ENCODE measurements at regions not wholly inside any gene's neighbourhood (a gene's known extent, or its start where the extent isn't known, plus 50 kb on each side); places are given as distances from the start of the nearest gene placed in this dataset.
"Not testable (repeated sequence)": the region's sequence is repeated elsewhere in the genome, so short reads cannot be mapped to it uniquely, and the experiment has no call there.

DNA sequence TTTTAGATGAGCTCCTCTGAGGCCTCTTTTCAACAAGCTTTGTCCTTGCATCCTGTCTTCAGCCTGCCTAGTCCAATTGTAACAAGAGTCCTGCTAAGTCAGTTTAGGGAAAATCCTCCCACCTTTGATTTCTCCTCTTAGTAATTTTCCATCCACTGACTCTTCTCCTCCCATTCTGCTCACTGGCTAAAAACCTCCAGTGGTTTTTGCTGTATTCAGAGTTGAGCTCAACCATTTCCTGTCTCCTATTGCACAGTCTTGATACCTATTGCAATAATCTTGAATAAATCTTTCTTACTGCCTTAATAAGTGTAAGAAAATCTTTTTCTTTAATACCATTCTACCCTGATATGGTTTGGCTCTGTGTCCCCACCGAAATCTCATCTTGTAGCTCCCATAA lies 117.8 kb upstream of the ENPP6 start:
- no peak for DNase-seq

DNA sequence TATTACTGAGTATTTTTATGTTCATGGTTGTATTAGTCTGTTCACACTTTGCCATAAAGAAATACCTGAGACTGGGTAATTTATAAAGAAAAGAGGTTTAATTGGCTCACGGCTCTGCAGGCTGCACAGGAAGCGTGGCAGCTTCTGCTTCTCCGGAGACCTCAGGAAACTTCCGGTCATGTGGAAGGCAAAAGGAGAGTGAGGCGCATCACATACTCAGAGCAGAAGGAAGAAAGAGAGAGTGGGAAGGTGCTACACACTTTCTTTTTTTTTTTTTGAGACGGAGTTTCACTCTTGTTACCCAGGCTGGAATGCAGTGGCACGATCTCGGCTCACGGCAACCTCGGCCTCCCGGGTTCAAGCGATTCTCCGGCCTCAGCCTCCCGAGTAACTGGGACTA lies 115.8 kb upstream of the ENPP6 start:
- DNase-seq, result not testable (repeated sequence)

DNA sequence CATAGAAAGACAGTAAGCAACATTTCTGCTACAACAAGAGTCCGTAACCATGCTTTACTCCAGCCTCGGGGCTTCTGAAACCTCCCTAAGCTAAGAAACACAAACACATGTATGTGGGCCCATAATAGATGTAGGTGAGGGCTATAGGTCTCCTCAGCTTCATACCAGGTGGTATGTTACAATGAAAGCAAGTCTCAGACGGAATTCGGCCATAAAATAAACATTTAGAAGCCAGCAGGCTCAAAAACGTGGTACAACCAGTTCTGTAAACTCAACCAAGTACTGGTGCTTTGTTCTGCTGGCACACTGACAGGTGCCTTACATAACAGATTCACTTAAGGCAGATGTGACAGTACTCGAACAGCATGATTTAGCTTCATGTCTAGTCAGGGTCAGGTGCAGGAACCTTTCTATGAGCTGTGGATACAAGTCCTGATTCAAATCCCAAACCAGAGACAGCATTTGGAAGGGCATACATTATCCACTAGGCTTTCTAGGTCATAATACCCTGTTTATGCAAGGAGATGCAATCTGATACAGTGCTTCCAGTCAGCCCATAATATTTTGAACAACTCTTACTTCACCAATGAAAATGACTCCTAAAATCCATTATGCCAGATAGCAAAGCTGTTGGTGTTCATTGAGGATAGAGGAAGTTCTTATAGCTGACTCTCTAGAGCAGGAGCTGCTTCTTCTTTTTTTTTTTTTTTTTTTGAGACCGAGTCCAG lies 113.8 kb upstream of the ENPP6 start:
- no peak for DNase-seq

DNA sequence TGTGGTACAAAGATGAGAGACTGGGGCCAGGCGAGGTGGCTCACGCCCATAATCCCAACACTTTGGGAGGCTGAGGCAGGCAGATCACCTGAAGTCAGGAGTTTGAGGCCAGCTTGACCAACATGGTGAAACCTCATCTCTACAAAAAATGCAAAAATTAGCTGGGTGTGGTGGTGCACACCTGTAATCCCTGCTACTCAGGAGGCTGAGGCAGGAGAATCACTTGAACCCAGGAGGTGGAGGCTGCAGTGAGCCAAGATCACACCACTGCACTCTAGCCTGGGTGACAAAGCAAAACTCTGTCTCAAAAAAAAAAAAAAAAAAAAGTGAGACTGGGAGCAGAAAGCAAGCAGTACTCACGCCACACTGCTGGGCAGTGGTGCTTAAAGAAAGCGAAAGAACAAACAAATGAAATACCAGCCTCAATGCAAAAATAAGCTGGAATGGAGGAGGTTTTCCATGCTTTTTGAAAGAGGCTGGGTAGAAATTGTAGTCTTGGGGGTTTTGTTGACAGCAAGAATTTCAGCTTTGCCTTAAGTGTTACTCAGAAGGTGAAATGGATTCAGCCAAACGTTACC lies 112.9 kb upstream of the ENPP6 start:
- DNase-seq, result not testable (repeated sequence)

DNA sequence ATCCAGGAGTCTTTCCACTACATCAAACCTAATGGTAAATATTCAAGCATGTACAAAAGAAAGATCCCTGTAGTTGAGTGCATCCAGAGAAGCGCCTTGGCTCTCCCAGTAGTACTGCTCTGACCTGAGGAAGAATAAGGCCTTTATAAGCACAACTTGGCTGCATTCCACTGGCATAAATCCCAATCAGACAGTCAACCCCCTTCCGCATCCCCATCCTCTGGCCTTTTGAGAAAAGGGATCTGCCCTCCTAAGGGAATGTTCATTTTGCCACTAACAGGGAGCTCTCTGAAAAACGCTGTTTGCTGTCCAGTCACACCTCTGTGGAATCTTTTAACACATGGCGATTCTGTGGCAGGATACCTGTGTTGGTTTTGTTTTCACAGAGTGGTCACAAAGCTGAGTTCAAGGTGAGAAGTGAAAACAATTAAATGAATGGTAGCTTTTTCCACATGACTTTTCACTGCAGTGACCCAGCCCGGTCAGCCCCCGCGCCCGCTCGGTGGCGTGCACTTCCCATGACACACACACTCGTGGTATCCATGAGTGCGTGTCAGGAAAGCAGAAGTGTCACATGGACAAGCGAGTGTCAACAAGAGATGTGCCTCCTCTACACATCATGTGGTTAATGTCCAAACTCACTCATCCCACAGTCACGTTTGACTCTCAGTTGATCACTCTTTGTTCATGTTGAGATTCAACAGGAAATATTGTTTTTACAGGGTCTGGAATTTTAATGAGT lies 112.2 kb upstream of the ENPP6 start:
- no peak for DNase-seq

DNA sequence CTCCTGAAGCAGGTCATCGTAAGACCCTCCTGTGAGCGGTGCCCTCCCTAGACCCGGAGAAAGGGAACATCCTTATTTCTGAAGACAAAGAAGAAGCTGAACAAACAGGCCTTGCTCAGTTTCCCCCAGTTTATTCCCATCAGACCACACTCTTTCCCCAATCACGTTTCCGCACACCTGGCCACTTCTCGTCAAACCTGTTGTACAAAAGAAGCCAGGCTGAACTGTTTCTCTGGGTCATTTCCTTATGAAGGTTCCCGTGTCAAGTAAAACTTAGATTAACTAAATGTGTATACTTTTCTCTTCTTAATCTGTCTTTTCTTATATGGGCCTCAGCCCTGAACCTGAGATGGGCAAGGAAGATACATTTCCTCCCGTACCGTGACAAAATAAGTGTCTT lies 111.6 kb upstream of the ENPP6 start:
- no peak for DNase-seq

DNA sequence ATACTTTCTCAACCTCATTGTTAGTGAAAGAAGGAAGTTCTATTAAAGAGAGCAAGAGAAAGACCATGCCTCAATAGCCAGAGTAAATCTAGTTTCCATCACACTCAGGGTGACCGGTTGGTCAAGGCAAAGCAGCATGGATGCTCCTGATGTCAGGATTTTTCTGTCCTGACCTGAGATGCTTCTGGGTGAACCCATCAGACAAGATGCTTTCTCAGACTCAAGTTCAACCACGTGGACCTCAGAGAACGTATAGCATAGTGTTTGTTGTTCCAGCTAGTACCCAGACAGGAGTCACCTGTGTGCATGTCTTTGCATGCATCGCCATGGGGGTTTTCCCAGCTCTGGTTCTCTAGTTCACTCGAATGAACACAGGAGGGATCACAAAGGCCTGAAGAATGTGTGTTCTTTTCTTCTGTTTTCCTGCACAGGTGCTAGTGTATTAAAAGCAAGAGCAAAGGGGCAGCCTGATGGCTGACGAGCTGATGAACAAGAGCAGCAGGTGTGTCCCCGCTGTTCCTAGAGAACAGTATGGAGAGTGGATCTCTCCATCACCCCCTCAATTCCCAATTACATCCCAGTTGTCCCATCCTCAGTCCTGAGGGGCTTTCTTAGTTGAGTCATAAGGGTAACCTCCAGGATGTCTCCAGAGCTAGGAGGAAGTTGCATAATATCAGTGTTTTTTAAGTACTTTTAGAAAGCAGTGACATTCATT lies 110.5 kb upstream of the ENPP6 start:
- DNase-seq, result peak; percentile 58

DNA sequence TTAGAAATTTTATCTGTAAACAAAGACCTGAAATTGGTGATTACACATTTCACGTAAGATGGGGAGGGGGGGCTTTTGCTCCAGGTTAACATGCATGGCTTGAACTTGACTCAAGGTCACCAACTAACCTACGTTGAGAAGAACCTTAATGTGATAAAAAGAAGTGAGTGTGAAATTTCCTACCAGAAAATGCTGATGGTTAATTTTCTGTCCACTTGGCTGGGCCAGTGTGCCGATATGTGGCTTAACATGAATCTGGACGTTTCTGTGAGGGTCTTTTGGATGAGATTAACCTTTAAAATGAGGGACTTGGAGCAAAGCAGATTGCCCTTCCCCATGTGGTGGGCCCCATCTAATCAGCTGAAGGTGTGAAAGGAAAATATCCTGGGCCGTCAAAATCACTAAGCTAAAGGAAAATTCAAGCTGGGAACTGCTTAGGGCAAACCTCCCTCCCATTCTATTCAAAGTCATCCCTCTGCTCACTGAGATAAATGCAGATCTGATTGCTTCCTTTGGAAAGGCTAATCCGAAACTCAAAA lies 107.3 kb upstream of the ENPP6 start:
- DNase-seq, result no peak

DNA sequence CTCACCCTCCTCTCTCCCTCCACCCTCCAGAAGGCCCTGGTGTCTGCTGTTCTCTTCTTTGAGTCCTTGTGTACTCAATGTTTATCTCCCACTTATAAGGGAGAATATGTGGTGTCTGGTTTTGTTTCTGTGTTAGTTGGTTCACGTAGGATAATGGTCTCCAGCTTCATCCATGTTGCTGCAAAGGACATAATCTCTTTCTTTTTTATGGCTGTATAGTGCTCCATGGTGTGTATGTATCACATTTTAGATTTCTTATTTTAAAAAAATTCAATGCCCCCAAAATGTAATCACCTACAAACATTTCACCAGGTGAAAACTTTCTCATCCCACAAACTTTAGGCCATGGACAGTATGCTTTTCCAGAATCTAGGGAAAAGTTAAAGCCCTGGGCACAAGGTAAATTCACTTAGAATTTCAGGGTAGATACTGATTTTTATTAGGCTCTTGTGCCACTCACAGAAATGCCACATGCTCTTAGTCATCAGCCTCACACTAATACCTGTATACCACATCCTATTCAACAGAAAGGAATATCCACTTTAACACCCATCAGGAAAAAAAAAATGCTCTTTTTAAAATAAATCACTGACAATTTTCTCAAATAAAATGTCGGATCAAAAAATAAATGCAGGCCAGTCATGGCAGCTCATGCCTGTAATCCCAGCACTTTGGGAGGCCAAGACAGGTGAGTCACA lies 104.8 kb upstream of the ENPP6 start:
- DNase-seq, result no peak

DNA sequence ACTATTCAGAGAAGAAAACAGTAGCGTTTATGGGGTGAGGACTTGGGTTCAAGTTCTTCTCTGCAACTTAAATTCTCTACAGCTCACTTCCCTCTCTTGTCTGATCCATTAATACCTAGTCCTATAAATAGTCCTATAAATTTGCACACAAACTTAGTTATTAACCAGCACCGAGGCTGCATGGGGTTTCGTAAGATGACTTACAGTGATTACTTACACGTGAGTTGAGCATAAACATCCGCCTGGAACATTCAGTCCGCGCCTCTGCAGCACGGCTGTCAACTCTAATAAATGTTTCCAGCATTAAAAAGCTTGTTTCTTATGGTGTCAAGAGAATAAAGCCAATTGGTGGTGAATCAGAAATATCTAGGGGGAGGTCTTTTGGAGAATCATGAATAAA lies 103.0 kb upstream of the ENPP6 start:
- DNase-seq, result no peak

DNA sequence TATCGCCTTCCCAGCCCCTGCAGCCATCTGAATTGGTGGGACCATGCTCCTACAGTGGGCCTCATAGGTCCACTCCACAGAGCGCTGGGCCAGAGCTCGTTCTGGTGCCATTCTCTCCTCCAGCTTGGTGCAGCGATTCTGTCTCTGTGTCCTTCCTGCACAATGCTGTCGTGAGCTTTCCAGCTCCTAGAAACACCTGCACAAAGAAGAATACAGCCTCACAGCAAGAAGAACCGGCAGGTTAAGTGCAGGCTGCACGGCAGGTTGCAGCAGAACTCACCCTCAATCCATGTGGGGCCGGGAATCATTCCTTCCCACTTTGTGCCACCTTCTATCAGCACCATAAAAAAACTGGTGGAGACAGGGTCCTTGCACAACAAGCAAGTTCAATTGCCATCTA lies 101.2 kb upstream of the ENPP6 start:
- DNase-seq, result no peak

DNA sequence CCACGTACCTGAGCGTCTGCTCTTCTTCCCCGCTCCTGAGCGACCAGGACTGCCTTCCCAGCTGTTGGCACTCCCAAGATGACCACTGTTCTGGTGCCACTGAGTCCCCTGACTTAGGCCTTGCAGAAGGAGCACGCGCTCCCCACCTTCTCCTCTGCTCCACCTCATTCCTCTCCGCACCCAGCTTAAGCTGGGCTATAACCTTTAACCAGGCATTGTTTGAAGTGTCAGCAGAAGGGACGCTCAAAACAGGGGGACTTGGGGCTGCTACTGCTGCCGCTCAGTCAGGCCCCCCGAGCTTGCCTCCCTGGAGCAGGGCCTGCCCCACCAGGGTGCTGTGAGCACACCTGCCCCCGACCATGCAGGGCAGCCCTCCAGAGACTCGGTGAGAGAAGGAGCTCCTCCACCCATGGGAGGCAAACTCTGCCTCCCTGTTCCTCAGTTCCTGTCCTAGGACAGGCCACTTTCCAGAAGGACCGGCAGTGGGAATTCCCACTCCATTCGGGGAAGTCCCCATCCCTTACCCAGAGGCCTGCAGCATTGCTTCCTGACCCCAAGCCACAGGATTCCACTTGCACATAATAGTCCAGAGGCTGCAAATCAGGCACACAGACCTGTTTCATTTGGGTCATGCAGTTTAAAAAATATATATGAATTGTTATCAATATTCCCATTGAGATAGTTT lies 99.7 kb upstream of the ENPP6 start:
- no peak for DNase-seq

DNA sequence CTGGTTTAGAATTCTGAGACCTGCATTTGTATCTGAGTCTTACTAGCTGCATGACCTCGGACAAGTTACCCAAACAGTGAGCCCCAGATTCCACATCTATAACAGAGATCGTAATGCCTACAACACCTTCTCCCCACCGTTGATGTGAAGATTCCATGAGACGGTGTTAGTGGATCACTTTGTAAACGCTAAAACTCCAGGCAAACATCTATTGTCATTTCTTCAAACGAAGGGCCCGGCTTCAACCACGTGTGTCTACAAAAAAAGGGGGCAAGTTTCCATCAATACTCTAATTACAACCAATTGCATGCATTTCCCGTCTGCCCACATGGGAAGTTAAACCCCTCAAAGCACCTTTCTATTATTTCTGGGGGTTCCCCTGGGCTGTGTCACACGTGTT lies 99.1 kb upstream of the ENPP6 start:
- DNase-seq, result no peak

DNA sequence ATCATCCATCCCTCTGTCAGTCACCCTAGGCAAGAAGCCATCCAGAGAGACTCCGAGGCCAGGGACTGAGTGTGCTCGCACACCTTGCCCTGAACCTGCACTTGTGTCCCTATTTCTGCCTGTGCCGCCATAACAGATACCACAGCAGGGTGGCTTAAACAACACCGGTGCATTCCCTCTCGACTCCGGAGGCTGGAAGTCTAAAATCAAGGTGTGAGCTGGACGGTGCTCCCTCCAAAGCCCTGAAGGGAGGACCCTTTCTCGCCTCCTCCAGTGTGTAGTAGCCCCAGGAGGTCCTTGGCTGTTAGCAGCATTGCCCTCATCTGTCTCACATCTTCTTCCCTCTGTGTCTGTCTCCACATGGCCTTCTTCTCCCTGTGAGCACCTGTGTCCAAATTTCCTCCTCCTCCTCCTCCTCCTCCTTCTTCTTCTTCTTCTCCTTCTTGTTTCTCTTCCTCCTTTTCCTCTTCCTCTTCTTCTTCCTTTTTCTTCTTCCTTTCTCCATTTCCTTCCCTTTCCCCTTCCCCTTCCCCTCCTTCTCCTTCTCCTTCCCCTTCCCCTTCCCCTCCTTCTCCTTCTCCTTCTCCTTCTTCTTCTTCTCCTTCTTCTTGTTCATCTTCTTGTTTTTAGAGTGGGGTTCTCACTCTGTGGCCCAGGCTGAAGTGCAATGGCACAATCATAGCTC lies 98.1 kb upstream of the ENPP6 start:
- DNase-seq, result no peak

DNA sequence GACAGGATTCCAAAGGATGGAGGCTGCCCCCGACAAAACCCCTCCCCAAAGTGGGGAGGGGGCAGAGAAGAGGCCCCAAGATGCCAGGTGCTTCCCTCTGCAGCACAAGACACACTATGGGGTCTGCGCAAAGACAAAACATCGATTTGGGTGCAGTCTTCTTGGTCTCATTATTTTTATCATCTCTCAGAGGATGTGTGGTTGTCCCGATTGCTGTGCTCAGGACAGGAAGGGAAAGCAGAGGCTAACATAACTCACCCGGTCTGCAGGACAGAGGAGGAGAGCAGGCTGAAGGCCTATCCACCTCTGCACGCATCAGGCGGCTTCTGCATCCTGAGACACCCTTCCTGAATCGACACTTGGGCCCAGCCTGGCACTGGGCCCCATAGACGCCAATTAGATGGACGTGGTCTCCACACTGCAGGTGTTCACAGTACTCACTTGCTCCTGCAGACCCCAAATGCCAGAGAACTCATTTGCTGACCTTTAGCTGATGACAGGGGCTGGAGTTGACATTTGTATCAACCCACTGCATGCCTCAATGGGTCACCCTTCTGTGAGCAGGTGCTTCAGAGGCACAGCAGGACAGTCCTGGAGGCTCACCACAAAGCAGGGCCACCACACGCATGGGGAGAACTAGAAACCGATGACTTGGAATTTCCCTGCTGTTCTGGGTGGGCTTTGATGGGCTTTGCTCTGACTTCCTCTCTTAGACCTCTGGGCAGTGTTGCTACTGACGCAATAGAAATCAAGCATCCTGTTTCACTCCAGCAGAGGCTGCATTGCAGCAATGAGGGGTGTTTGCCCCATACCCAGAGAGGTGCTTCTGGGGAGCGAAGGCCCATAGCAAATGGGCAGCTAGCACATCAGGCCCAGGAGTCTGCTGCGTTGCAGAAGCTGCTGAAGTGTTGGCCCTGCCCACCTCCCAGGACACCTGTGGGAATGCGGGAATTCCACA lies 96.3 kb upstream of the ENPP6 start:
- DNase-seq, result no peak

DNA sequence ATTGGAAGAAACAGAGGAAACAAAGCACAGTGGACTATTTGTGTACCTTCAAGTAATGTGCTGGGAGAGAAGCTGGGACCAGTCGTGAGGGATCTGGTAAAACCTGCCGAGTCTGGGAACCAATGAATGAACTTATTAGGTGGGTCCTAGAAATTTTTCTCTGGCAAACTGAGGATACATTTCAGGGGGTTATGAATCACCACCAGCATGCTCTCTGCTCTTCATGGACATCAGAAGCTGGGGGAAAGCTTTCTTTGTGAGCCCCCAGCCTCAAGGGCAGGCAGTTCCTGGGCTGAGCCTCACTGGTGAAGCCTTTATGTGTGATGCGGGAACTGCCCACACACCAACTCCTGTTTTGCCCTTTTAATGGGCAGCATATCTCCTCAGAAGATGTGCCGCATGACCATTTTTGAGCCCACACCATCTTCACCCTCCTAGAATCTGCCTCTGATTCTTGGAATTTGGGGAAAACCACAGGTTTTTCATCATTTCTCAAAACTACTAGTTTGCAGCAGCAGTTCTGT lies 95.4 kb upstream of the ENPP6 start:
- no peak for DNase-seq

DNA sequence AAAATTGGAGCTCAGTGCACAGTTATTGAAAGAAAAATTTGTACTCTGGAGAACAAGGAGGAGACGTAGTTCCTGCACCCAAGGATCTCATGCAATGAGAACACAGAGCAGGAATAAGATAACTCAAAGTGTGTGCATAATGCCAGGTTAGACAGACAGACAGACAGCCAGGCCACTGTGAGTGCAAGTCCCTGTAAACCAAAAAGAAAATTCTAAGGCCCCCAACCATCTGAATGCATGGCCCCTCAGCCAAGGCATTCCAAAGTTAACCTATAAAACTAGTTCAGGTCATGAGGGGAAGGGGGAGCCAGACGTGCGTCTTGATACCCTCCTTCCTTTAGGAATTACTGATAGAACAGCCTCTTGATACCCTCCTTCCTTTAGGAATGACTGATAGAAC lies 94.5 kb upstream of the ENPP6 start:
- no peak for DNase-seq

DNA sequence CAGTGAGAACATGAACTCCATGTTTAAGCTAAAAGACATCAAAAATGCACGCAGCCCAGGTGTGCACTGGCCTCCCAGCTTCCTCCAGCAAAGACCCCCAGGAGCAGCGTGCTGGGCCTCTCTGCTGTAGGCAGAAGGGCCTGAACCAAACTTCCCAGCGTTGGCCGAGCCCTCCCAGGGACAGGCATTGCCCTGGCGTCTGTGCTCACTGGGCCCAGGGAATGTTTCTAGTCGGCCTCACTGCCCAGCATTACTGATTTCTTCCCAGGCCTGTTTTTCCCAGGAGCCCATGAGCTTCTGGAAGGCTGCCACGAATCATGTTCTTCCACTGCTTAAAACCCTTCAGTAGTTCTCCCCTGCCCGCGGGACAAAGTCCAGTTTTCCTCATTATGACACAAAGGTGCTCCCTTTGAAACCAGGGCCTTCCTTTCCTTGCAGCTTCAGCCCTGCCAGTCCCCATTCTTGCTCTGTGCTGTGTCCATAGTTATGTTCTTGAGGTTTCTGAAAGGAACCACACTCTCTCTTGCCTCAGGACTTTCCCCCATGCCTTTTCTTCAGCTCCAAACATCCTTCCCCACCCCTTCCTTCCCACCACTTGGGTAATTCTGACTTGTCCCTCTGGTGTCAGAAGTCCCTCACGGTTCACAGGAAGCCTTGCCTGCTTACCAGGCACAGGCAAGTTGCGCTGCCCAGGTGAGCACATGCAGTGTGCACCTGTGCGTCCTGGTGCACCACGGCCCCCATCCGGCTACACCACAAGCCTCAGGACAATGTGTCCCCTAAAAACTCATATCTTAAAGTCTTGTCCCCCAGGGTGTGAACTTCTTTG lies 93.4 kb upstream of the ENPP6 start:
- DNase-seq, result no peak

DNA sequence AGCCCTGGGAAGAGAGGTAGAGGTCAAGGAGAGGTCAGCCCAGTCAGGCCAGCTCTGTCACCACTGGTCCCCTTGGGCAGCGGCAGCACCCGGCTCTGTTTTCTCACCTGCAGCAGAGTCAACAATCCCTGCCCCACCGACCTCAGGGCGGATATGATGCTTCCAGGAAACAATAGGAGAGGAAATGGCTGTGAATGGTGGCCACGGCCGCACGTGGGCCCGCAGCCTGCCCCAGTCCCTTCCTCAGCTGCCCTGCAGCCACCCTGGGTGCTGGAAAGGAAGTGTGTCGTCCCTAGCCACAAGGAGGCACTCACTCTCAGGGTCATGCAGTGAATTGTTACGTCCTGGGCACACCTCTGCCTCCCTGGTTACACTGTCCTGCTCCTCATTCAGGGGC lies 92.5 kb upstream of the ENPP6 start:
- DNase-seq, result peak; percentile 40
